Tibial nerve (tissue), 4 donors: ENCODE measurements at regions not wholly inside any gene's neighbourhood (a gene's known extent, or its start where the extent isn't known, plus 50 kb on each side); places are given as distances from the start of the nearest gene placed in this dataset.

ENCODE experiments used
- EP300 ChIP-seq, 2 donors: sonication (generic); formaldehyde crosslinking; IDR thresholded peaks; one replicate each; pipeline ENCODE4 v1.6.1; 2017; ENCODE audit warnings: antibody characterized with exemption in 2 of 2, mild to moderate bottlenecking in 1 of 2
- TF ChIP-seq, protein P1 (sequence below), 5 experiments: fragments of 200-600 bp in 3 of 5; fragments of 450-650 bp in 2 of 5; sonication (generic) in 3 of 5; IDR thresholded peaks; one replicate each; pipeline ENCODE4 v1.5.1; 2016 to 2019; ENCODE audit warnings: antibody characterized with exemption in 5 of 5, mild to moderate bottlenecking in 3 of 5, moderate library complexity in 2 of 5

DNA sequence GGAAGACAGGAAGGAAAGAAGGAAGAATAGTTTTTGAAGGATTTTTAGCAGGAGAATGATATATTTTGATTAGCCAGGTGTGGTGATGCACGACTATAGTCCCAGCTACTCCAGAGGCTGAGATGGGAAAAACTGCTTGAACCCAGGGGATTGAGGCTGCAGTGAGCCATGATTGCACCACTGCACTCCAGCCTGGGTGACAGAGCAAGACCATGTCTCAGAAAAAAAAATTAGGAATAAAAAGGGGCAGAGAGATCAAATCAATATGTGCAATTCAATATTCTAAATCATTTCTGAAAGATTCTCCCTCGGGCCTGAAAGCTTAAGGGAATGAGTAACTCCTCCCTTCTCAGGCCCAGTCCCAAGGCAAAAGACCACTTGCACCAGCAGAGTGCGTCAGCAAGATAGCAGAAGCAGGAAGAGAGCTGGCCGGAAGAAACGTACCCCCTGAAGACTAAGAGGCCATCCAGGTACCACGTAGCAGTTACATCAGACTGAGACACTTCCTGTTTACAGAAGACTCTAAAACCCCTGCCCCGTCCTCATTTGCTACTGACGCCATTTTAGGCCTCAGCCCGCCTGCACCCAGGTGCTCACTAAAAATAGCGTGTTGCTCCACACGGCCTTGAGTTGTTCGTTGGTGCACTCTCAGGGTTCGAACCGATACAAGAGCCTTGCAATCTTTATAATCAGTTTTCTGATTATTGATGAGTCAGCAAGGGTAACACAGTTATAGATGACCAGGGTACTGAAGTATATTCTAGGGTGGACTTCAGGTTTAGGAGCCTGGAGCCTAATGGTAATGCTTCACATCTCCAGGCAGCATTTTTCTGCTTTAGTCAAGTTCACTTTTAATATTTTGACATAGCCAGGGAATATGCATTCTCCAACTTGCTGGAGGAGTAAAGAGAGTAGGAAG is 57.7 kb upstream of the CSRP2 start:
- TF ChIP-seq EP300 (IDR thresholded peaks at IDR 0.05), result no peak
- TF ChIP-seq, protein P1, sequence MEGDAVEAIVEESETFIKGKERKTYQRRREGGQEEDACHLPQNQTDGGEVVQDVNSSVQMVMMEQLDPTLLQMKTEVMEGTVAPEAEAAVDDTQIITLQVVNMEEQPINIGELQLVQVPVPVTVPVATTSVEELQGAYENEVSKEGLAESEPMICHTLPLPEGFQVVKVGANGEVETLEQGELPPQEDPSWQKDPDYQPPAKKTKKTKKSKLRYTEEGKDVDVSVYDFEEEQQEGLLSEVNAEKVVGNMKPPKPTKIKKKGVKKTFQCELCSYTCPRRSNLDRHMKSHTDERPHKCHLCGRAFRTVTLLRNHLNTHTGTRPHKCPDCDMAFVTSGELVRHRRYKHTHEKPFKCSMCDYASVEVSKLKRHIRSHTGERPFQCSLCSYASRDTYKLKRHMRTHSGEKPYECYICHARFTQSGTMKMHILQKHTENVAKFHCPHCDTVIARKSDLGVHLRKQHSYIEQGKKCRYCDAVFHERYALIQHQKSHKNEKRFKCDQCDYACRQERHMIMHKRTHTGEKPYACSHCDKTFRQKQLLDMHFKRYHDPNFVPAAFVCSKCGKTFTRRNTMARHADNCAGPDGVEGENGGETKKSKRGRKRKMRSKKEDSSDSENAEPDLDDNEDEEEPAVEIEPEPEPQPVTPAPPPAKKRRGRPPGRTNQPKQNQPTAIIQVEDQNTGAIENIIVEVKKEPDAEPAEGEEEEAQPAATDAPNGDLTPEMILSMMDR (IDR thresholded peaks at IDR 0.05), result no peak
